K562 (cell line): ENCODE measurements at regions not wholly inside any gene's neighbourhood (a gene's known extent, or its start where the extent isn't known, plus 50 kb on each side); places are given as distances from the start of the nearest gene placed in this dataset.

Source experiments
- CTCF ChIP-seq, 3 experiments: IDR thresholded peaks in 2 of 3; conservative IDR thresholded peaks in 1 of 3; 2 replicates each; pipeline ENCODE4 v1.5.1; 2011 to 2012; ENCODE audit warnings: low read length in 3 of 3, mild to moderate bottlenecking in 3 of 3, control low read depth in 2 of 3, improper control_type of control experiment in 1 of 3, inconsistent platforms in 1 of 3, low read depth in 1 of 3, mixed read lengths in 1 of 3, moderate library complexity in 1 of 3; ENCODE audit not compliant: insufficient read depth in 2 of 3
- DNMT1 ChIP-seq: fragments of 450-650 bp; IDR thresholded peaks from 2 replicates; pipeline ENCODE4 v1.6.1; 2016; ENCODE audit warnings: antibody characterized with exemption, mild to moderate bottlenecking
- ETS1 ChIP-seq: conservative IDR thresholded peaks from 2 replicates; pipeline ENCODE4 v1.6.1; 2011; ENCODE audit warnings: low read depth, mild to moderate bottlenecking, low read length; ENCODE audit not compliant: control insufficient read depth
- FOXJ3 ChIP-seq: sonication (generic); formaldehyde crosslinking; IDR thresholded peaks from 2 replicates; pipeline ENCODE4 v1.4.0; 2020; ENCODE audit warnings: mild to moderate bottlenecking, missing genetic modification reagents
- GATAD2B ChIP-seq: fragments of 450-650 bp; IDR thresholded peaks from 2 replicates; pipeline ENCODE4 v1.6.1; 2017; ENCODE audit warnings: mild to moderate bottlenecking, borderline replicate concordance
- NR2C2 ChIP-seq, 2 experiments: fragments of 200-800 bp in 1 of 2; sonication (Bioruptor generic) in 1 of 2; sonication (generic) in 1 of 2; formaldehyde crosslinking in 1 of 2; IDR thresholded peaks; 2 replicates each; pipeline versions ENCODE4 v1.6.1 to v1.8.0; 2016 to 2022; ENCODE audit warnings: mild to moderate bottlenecking in 1 of 2, missing compliant biosample characterization in 1 of 2, missing genetic modification characterization in 1 of 2, missing genetic modification reagents in 1 of 2
- NR2F6 ChIP-seq: fragments of 450-650 bp; formaldehyde crosslinking; IDR thresholded peaks from 2 replicates; pipeline ENCODE4 v1.4.0; 2020; ENCODE audit warnings: mild to moderate bottlenecking
- POLR2A ChIP-seq: fragments of 450-650 bp; conservative IDR thresholded peaks from 2 replicates; pipeline ENCODE4 v1.6.1; 2016
- RAD21 ChIP-seq, 2 experiments: fragments of 250-450 bp in 1 of 2; fragments of 450-650 bp in 1 of 2; sonication (Bioruptor Pico) in 1 of 2; formaldehyde crosslinking in 1 of 2; IDR thresholded peaks in 1 of 2; conservative IDR thresholded peaks in 1 of 2; 2 replicates each; pipeline versions ENCODE4 v1.4.0 to v1.8.0; 2020 to 2022; ENCODE audit warnings: mild to moderate bottlenecking in 2 of 2, moderate library complexity in 1 of 2
- ZNF133 ChIP-seq: fragments of 250-450 bp; sonication (Bioruptor Pico); IDR thresholded peaks from 2 replicates; pipeline ENCODE4 v1.4.0; 2020; ENCODE audit warnings: mild to moderate bottlenecking

- TF ChIP-seq ETS1, result no peak
- TF ChIP-seq GATAD2B, result no peak
- no peak for TF ChIP-seq RAD21 (CRISPR knock-in tag; conservative IDR thresholded peaks at IDR 0.05 in 1 of 2, IDR thresholded peaks at IDR 0.05 in 1 of 2)
- no peak for TF ChIP-seq FOXJ3 (CRISPR knock-in tag)
- no peak for TF ChIP-seq ZNF133
- no peak for TF ChIP-seq NR2F6 (CRISPR knock-in tag)
- TF ChIP-seq CTCF (IDR thresholded peaks at IDR 0.05 in 2 of 3, conservative IDR thresholded peaks at IDR 0.05 in 1 of 3; ENCODE audit: insufficient read depth in 2 of 3, low read depth in 1 of 3, low read length in 3 of 3), result no peak
- TF ChIP-seq POLR2A, result no peak
- TF ChIP-seq DNMT1, result no peak
- TF ChIP-seq NR2C2 (CRISPR knock-in tag; IDR thresholded peaks at IDR 0.05), result no peak
- no peak for TF ChIP-seq NR2C2 (tag; IDR thresholded peaks at IDR 0.05)
Measured at GRCh38 chr3:16122661-16123060, 51.8 kb upstream of the GALNT15 start.
